ENCODE measurements at regions not wholly inside any gene's neighbourhood (a gene's known extent, or its start where the extent isn't known, plus 50 kb on each side); places are given as distances from the start of the nearest gene placed in this dataset.
"Not testable (repeated sequence)": the region's sequence is repeated elsewhere in the genome, so short reads cannot be mapped to it uniquely, and the experiment has no call there.

GRCh38 chr9:62810811-62811315, 1621.0 kb downstream of the SPATA31A7 start:
- not testable (repeated sequence) for H3K27me3 ChIP-seq (ENCODE audit: control insufficient read depth in 1 of 2, insufficient read depth in 2 of 2, low read length in 2 of 2); H3K9me3 ChIP-seq (ENCODE audit: low read length); H3K4me3 ChIP-seq (ENCODE audit: low read depth in 1 of 2, low read length in 2 of 2); H3K4me1 ChIP-seq (ENCODE audit: insufficient read depth, low read length); H3K36me3 ChIP-seq (ENCODE audit: insufficient read depth, low read length); H3K27ac ChIP-seq (ENCODE audit: low read depth, low read length); H3K9ac ChIP-seq (ENCODE audit: low read length)

- not testable (repeated sequence) for H3K9me3 ChIP-seq (ENCODE audit: low read length); H3K27me3 ChIP-seq (ENCODE audit: control insufficient read depth in 1 of 2, insufficient read depth in 2 of 2, low read length in 2 of 2); H3K4me1 ChIP-seq (ENCODE audit: insufficient read depth, low read length); H3K27ac ChIP-seq (ENCODE audit: low read depth, low read length); H3K36me3 ChIP-seq (ENCODE audit: insufficient read depth, low read length); H3K9ac ChIP-seq (ENCODE audit: low read length); H3K4me3 ChIP-seq (ENCODE audit: low read depth in 1 of 2, low read length in 2 of 2)
These were observed 1625.6 kb downstream of the SPATA31A7 start for GRCh38 chr9:62815436-62815835.

GRCh38 chr9:62816331-62816730, 1626.5 kb downstream of the SPATA31A7 start:
- H3K9me3 ChIP-seq (ENCODE audit: low read length); H3K36me3 ChIP-seq (ENCODE audit: insufficient read depth, low read length); H3K27me3 ChIP-seq (ENCODE audit: control insufficient read depth in 1 of 2, insufficient read depth in 2 of 2, low read length in 2 of 2); H3K4me1 ChIP-seq (ENCODE audit: insufficient read depth, low read length); H3K9ac ChIP-seq (ENCODE audit: low read length); H3K4me3 ChIP-seq (ENCODE audit: low read depth in 1 of 2, low read length in 2 of 2); H3K27ac ChIP-seq (ENCODE audit: low read depth, low read length): not testable (repeated sequence)

GRCh38 chr9:62817214-62817613, 1627.4 kb downstream of the SPATA31A7 start:
- H3K27ac ChIP-seq (ENCODE audit: low read depth, low read length); H3K9me3 ChIP-seq (ENCODE audit: low read length); H3K36me3 ChIP-seq (ENCODE audit: insufficient read depth, low read length); H3K9ac ChIP-seq (ENCODE audit: low read length); H3K4me3 ChIP-seq (ENCODE audit: low read depth in 1 of 2, low read length in 2 of 2); H3K27me3 ChIP-seq (ENCODE audit: control insufficient read depth in 1 of 2, insufficient read depth in 2 of 2, low read length in 2 of 2); H3K4me1 ChIP-seq (ENCODE audit: insufficient read depth, low read length): not testable (repeated sequence)

- not testable (repeated sequence) for H3K27ac ChIP-seq (ENCODE audit: low read depth, low read length); H3K36me3 ChIP-seq (ENCODE audit: insufficient read depth, low read length); H3K4me3 ChIP-seq (ENCODE audit: low read depth in 1 of 2, low read length in 2 of 2); H3K4me1 ChIP-seq (ENCODE audit: insufficient read depth, low read length); H3K9me3 ChIP-seq (ENCODE audit: low read length); H3K9ac ChIP-seq (ENCODE audit: low read length); H3K27me3 ChIP-seq (ENCODE audit: control insufficient read depth in 1 of 2, insufficient read depth in 2 of 2, low read length in 2 of 2)
These were observed 1632.3 kb downstream of the SPATA31A7 start for GRCh38 chr9:62822185-62822584.

- not testable (repeated sequence) for H3K4me3 ChIP-seq (ENCODE audit: low read depth in 1 of 2, low read length in 2 of 2); H3K4me1 ChIP-seq (ENCODE audit: insufficient read depth, low read length); H3K9ac ChIP-seq (ENCODE audit: low read length); H3K27me3 ChIP-seq (ENCODE audit: control insufficient read depth in 1 of 2, insufficient read depth in 2 of 2, low read length in 2 of 2); H3K9me3 ChIP-seq (ENCODE audit: low read length); H3K27ac ChIP-seq (ENCODE audit: low read depth, low read length); H3K36me3 ChIP-seq (ENCODE audit: insufficient read depth, low read length)
These were observed 1638.4 kb downstream of the SPATA31A7 start for GRCh38 chr9:62827957-62828907.

GRCh38 chr9:62830829-62831459, 1641.1 kb downstream of the SPATA31A7 start:
- not testable (repeated sequence) for H3K36me3 ChIP-seq (ENCODE audit: insufficient read depth, low read length); H3K9ac ChIP-seq (ENCODE audit: low read length); H3K27ac ChIP-seq (ENCODE audit: low read depth, low read length); H3K4me3 ChIP-seq (ENCODE audit: low read depth in 1 of 2, low read length in 2 of 2); H3K27me3 ChIP-seq (ENCODE audit: control insufficient read depth in 1 of 2, insufficient read depth in 2 of 2, low read length in 2 of 2); H3K4me1 ChIP-seq (ENCODE audit: insufficient read depth, low read length); H3K9me3 ChIP-seq (ENCODE audit: low read length)

GRCh38 chr9:62833323-62834200, 1643.7 kb downstream of the SPATA31A7 start:
- not testable (repeated sequence) for H3K4me3 ChIP-seq (ENCODE audit: low read depth in 1 of 2, low read length in 2 of 2); H3K27ac ChIP-seq (ENCODE audit: low read depth, low read length); H3K9ac ChIP-seq (ENCODE audit: low read length); H3K4me1 ChIP-seq (ENCODE audit: insufficient read depth, low read length); H3K27me3 ChIP-seq (ENCODE audit: control insufficient read depth in 1 of 2, insufficient read depth in 2 of 2, low read length in 2 of 2); H3K36me3 ChIP-seq (ENCODE audit: insufficient read depth, low read length); H3K9me3 ChIP-seq (ENCODE audit: low read length)

- H3K36me3 ChIP-seq (ENCODE audit: insufficient read depth, low read length); H3K27ac ChIP-seq (ENCODE audit: low read depth, low read length); H3K27me3 ChIP-seq (ENCODE audit: control insufficient read depth in 1 of 2, insufficient read depth in 2 of 2, low read length in 2 of 2); H3K9ac ChIP-seq (ENCODE audit: low read length); H3K4me1 ChIP-seq (ENCODE audit: insufficient read depth, low read length); H3K9me3 ChIP-seq (ENCODE audit: low read length): not testable (repeated sequence)
- peak overlapping the region in 1 of 2 donors; percentile 38 for H3K4me3 ChIP-seq (ENCODE audit: low read depth in 1 of 2, low read length in 2 of 2)
These were observed 1647.5 kb downstream of the SPATA31A7 start for GRCh38 chr9:62837254-62837911.

- not testable (repeated sequence) for H3K27me3 ChIP-seq (ENCODE audit: control insufficient read depth in 1 of 2, insufficient read depth in 2 of 2, low read length in 2 of 2); H3K27ac ChIP-seq (ENCODE audit: low read depth, low read length); H3K4me1 ChIP-seq (ENCODE audit: insufficient read depth, low read length); H3K9ac ChIP-seq (ENCODE audit: low read length); H3K36me3 ChIP-seq (ENCODE audit: insufficient read depth, low read length); H3K9me3 ChIP-seq (ENCODE audit: low read length)
- peak overlapping the region; percentile 27 to 42 for H3K4me3 ChIP-seq (ENCODE audit: low read depth in 1 of 2, low read length in 2 of 2)
These were observed 1648.3 kb downstream of the SPATA31A7 start for GRCh38 chr9:62838024-62838718.
